Tibial nerve (tissue), 4 donors: ENCODE measurements at regions not wholly inside any gene's neighbourhood (a gene's known extent, or its start where the extent isn't known, plus 50 kb on each side); places are given as distances from the start of the nearest gene placed in this dataset.

Experiments used
- DNase-seq, 2 donors: peaks; one replicate each; pipeline ENCODE4 v3.0.0-alpha.2; 2019; ENCODE audit warnings: low spot score in 2 of 2
- H3K27ac ChIP-seq, 4 donors: fragments of 200-600 bp; sonication (generic) in 3 of 4; one replicate each; pipeline ENCODE4 v1.5.1; 2017 to 2019; ENCODE audit warnings: mild to moderate bottlenecking in 1 of 4
- H3K27me3 ChIP-seq, 2 donors: fragments of 200-600 bp; sonication (generic) in 1 of 2; one replicate each; pipeline versions ENCODE4 v1.5.1 to v1.6.0; 2017 to 2019
- H3K36me3 ChIP-seq, 3 donors: fragments of 200-600 bp; sonication (generic); one replicate each; pipeline ENCODE4 v1.5.1; 2018 to 2019
- H3K4me1 ChIP-seq, 4 donors: fragments of 200-600 bp; sonication (generic) in 3 of 4; one replicate each; pipeline ENCODE4 v1.5.1; 2017 to 2019
- H3K4me3 ChIP-seq, 4 donors: fragments of 200-600 bp; sonication (generic) in 3 of 4; one replicate each; pipeline ENCODE4 v1.5.1; 2017 to 2019; ENCODE audit warnings: mild to moderate bottlenecking in 1 of 4, moderate library complexity in 1 of 4
- H3K9me3 ChIP-seq, 4 donors: fragments of 200-600 bp; sonication (generic) in 3 of 4; one replicate each; pipeline ENCODE4 v1.5.1; 2017 to 2019
- CTCF ChIP-seq, 5 experiments: fragments of 200-600 bp in 3 of 5; fragments of 450-650 bp in 2 of 5; sonication (generic) in 3 of 5; IDR thresholded peaks; one replicate each; pipeline ENCODE4 v1.5.1; 2016 to 2019; ENCODE audit warnings: antibody characterized with exemption in 5 of 5, mild to moderate bottlenecking in 3 of 5, moderate library complexity in 2 of 5
- EP300 ChIP-seq, 2 donors: sonication (generic); formaldehyde crosslinking; IDR thresholded peaks; one replicate each; pipeline ENCODE4 v1.6.1; 2017; ENCODE audit warnings: antibody characterized with exemption in 2 of 2, mild to moderate bottlenecking in 1 of 2
- POLR2A ChIP-seq, 2 donors: fragments of 450-650 bp; IDR thresholded peaks; one replicate each; pipeline ENCODE4 v1.6.1; 2017; ENCODE audit warnings: antibody characterized with exemption in 2 of 2, mild to moderate bottlenecking in 2 of 2, moderate library complexity in 2 of 2
- WGBS, 2 donors: methylation state at CpG; one replicate each; pipeline ENCODE4 v1.1.5; 2018; 5-methylcytosine and 5-hydroxymethylcytosine counted together

- WGBS, 2 donors = 87 to 92% methylated on average over 5 to 6 of the region's 6 CpGs
- peaks cover 0 to 35% of the 10 kb centered on the region in 2 donors for H3K27me3 ChIP-seq
- no peak for DNase-seq
Measured at GRCh38 chr11:69890476-69890875, 71.3 kb upstream of the FGF3 start.

GRCh38 chr11:69891421-69892236 is 72.4 kb upstream of the FGF3 start:
- no peaks in the 10 kb centered on the region for H3K9me3 ChIP-seq
- peaks cover 0 to 35% of the 10 kb centered on the region in 2 donors for H3K27me3 ChIP-seq
- peaks cover 0 to 7% (median 0%) of the 10 kb centered on the region in 4 donors for H3K4me1 ChIP-seq
- 43 to 44% methylated on average over 35 to 45 of the region's 46 CpGs for WGBS, 2 donors
- DNase-seq = no peak
- TF ChIP-seq CTCF (IDR thresholded peaks at IDR 0.05) = no peak
- no peak for TF ChIP-seq EP300 (IDR thresholded peaks at IDR 0.05)
- no peak for TF ChIP-seq POLR2A (IDR thresholded peaks at IDR 0.05)
- H3K27ac ChIP-seq = no peak overlapping the region
- H3K4me3 ChIP-seq = no peak overlapping the region
- H3K36me3 ChIP-seq = no peaks in the 10 kb centered on the region

More at GRCh38 chr11:69890476-69890875, 71.3 kb upstream of the FGF3 start:
- no peaks in the 10 kb centered on the region for H3K36me3 ChIP-seq
- H3K4me1 ChIP-seq = peaks cover 0 to 7% (median 0%) of the 10 kb centered on the region in 4 donors
- H3K9me3 ChIP-seq = no peaks in the 10 kb centered on the region
- no peak overlapping the region for H3K4me3 ChIP-seq
- TF ChIP-seq EP300 (IDR thresholded peaks at IDR 0.05) = no peak
- TF ChIP-seq CTCF (IDR thresholded peaks at IDR 0.05) = no peak
- no peak for TF ChIP-seq POLR2A (IDR thresholded peaks at IDR 0.05)
- no peak overlapping the region for H3K27ac ChIP-seq

DNA sequence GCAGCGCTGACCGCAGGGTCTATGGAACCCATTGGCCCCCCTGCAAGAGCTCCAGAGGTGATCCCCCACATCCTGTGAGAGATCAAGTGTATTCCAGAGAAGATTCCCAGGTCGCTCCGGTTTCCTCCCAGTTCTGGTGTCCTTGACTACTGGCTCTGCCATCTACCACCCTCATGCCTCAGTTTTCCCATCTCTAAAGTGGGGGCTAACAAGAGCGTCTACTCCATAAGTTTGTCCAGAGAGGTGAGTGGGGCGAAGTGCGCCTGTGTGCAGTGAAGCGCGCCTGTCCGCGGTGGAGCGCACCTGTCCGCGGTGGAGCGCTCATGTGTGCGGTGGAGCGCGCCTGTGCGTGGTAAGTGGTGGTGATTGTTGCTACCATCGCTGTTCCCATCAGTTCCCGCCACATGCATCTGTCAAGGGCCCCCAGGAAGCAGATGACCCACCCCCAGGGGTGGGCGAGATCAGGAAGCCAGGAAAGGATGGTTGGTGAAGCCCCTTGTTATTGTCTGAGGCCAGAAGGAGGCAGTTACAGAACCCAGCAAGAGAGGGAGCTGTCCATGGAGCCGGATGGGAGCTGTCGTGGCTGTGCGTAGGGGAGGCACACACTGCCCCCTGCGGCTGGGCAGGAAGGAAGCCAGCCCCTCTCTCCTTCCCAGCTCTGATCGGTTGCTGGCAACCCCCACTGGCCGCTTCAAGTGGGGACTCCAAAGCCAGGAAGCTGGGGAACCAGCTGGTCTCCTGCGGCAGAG is 73.2 kb upstream of the FGF3 start:
- Histone ChIP-seq H3K27ac (no peak overlapping the region), H3K36me3 (no peaks in the 10 kb centered on the region), H3K9me3 (no peaks in the 10 kb centered on the region), H3K27me3 (peaks cover 0 to 35% of the 10 kb centered on the region in 2 donors), H3K4me1 (peaks cover 0 to 7% (median 0%) of the 10 kb centered on the region in 4 donors), H3K4me3 (no peak overlapping the region)
- no peak for DNase-seq
- TF ChIP-seq EP300 (IDR thresholded peaks at IDR 0.05) (no peak), CTCF (IDR thresholded peaks at IDR 0.05) (no peak), POLR2A (IDR thresholded peaks at IDR 0.05) (no peak)
- 76 to 79% methylated on average over 28 to 29 of the region's 29 CpGs for WGBS, 2 donors

DNA sequence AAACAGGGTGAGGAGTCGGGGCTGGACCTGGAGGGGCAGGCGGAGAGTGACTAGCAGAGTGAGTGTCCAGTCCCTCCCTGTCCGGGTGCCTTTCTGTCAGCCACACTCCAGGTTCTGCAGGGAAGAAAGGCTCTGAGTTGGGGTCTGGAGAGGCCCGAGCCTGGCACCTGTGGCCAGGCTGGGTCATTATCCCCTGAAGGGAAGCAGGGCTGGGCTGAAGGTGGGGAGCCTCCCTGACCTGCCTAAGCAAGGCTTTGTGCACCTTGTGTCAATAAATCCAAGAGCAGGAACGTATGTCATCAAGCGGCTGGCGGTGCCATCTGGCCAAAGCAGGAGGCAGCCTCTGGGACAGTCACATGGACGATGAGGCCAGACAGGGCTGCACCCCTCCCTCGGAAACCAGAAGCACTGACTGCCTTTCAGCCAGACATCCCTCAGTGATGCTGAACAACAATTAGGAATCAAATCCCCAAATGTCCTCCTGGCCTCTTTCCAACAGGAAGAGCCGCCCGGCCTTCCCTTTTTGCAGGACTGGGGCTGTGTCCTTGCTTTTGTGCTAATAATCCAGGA is 73.9 kb upstream of the FGF3 start:
- H3K9me3 ChIP-seq = no peaks in the 10 kb centered on the region
- peaks cover 0 to 35% of the 10 kb centered on the region in 2 donors for H3K27me3 ChIP-seq
- no peak overlapping the region for H3K27ac ChIP-seq
- TF ChIP-seq CTCF (IDR thresholded peaks at IDR 0.05) = no peak
- TF ChIP-seq POLR2A (IDR thresholded peaks at IDR 0.05) = no peak
- no peak for TF ChIP-seq EP300 (IDR thresholded peaks at IDR 0.05)
- DNase-seq = no peak
- no peaks in the 10 kb centered on the region for H3K36me3 ChIP-seq
- H3K4me1 ChIP-seq = peaks cover 0 to 7% (median 0%) of the 10 kb centered on the region in 4 donors
- H3K4me3 ChIP-seq = no peak overlapping the region
- WGBS, 2 donors = 51 to 56% methylated on average over 8 to 10 of the region's 11 CpGs
